ENCODE measurements at regions not wholly inside any gene's neighbourhood (a gene's known extent, or its start where the extent isn't known, plus 50 kb on each side); places are given as distances from the start of the nearest gene placed in this dataset.

GRCh38 chr1:58849551-58849950 is 65.7 kb upstream of the JUN start:
- no peak for TF ChIP-seq ARNT (IDR thresholded peaks at IDR 0.05)
- TF ChIP-seq HDAC3 (IDR thresholded peaks at IDR 0.05; ENCODE audit: borderline replicate concordance, partially characterized antibody) = no peak
- TF ChIP-seq POU5F1 (IDR thresholded peaks at IDR 0.05; ENCODE audit: borderline replicate concordance, low read depth, low read length, partially characterized antibody) = no peak
- TF ChIP-seq, protein P1, sequence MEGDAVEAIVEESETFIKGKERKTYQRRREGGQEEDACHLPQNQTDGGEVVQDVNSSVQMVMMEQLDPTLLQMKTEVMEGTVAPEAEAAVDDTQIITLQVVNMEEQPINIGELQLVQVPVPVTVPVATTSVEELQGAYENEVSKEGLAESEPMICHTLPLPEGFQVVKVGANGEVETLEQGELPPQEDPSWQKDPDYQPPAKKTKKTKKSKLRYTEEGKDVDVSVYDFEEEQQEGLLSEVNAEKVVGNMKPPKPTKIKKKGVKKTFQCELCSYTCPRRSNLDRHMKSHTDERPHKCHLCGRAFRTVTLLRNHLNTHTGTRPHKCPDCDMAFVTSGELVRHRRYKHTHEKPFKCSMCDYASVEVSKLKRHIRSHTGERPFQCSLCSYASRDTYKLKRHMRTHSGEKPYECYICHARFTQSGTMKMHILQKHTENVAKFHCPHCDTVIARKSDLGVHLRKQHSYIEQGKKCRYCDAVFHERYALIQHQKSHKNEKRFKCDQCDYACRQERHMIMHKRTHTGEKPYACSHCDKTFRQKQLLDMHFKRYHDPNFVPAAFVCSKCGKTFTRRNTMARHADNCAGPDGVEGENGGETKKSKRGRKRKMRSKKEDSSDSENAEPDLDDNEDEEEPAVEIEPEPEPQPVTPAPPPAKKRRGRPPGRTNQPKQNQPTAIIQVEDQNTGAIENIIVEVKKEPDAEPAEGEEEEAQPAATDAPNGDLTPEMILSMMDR (IDR thresholded peaks at IDR 0.05 in 2 of 3, conservative IDR thresholded peaks at IDR 0.05 in 1 of 3; ENCODE audit: insufficient read depth in 2 of 3, low read depth in 1 of 3, low read length in 3 of 3) = no peak
- TF ChIP-seq TCF7 (IDR thresholded peaks at IDR 0.05; ENCODE audit: borderline replicate concordance) = no peak
